Stomach (tissue), 8 donors: ENCODE measurements at regions not wholly inside any gene's neighbourhood (a gene's known extent, or its start where the extent isn't known, plus 50 kb on each side); places are given as distances from the start of the nearest gene placed in this dataset.

Experiments
- DNase-seq, 2 donors: peaks; one replicate each; pipeline versions ENCODE4 v3.0.0 to v3.0.0-alpha.2; 2013 to 2019
- H3K27ac ChIP-seq, 5 donors: fragments of 200-600 bp in 4 of 5; sonication (generic) in 4 of 5; one replicate each; pipeline ENCODE4 v1.5.1; 2013 to 2019; ENCODE audit warnings: mild to moderate bottlenecking in 1 of 5, moderate library complexity in 1 of 5
- H3K27me3 ChIP-seq, 3 donors: fragments of 200-600 bp; sonication (generic); one replicate each; pipeline ENCODE4 v1.5.1; 2017 to 2019; ENCODE audit warnings: mixed run types in 1 of 3
- H3K36me3 ChIP-seq, 4 donors: fragments of 200-600 bp; sonication (generic); 1 replicate in 3 of 4; 2 replicates in 1 of 4; pipeline ENCODE4 v1.5.1; 2016 to 2019
- H3K4me1 ChIP-seq, 4 donors: fragments of 200-600 bp; sonication (generic); one replicate each; pipeline ENCODE4 v1.5.1; 2016 to 2019
- H3K4me3 ChIP-seq, 4 donors: fragments of 200-600 bp; sonication (generic) in 3 of 4; one replicate each; pipeline ENCODE4 v1.5.1; 2016 to 2019; ENCODE audit warnings: mild to moderate bottlenecking in 1 of 4
- H3K9me3 ChIP-seq, 4 donors: fragments of 200-600 bp; sonication (generic); one replicate each; pipeline ENCODE4 v1.5.1; 2016 to 2019
- CTCF ChIP-seq, 7 experiments: fragments of 450-650 bp in 4 of 7; fragments of 200-600 bp in 3 of 7; sonication (generic) in 3 of 7; IDR thresholded peaks; one replicate each; pipeline ENCODE4 v1.5.1; 2016 to 2019; ENCODE audit warnings: antibody characterized with exemption in 7 of 7, control low read depth in 2 of 7, mild to moderate bottlenecking in 1 of 7
- EP300 ChIP-seq: sonication (generic); formaldehyde crosslinking; IDR thresholded peaks from one replicate; pipeline ENCODE4 v1.6.1; 2017; ENCODE audit warnings: antibody characterized with exemption
- POLR2A ChIP-seq, 4 donors: fragments of 450-650 bp; IDR thresholded peaks; one replicate each; pipeline ENCODE4 v1.6.1; 2016; ENCODE audit warnings: antibody characterized with exemption in 4 of 4, control low read depth in 2 of 4, mild to moderate bottlenecking in 1 of 4, moderate library complexity in 1 of 4
- POLR2AphosphoS5 ChIP-seq, 3 donors: sonication (generic); formaldehyde crosslinking; IDR thresholded peaks; one replicate each; pipeline ENCODE4 v1.6.1; 2016; ENCODE audit warnings: antibody characterized with exemption in 3 of 3
- WGBS, 5 donors: extraction: QIAGEN DNeasy Blood & Tissue Kit in 3 of 5; methylation state at CpG; one replicate each; pipeline versions ENCODE4 v1.1.5 to v1.1.7; 2013 to 2018; 5-methylcytosine and 5-hydroxymethylcytosine counted together
- intact Hi-C: fragments of 100-400 bp; cut with DNase I; formaldehyde crosslinking; loops from one replicate; pipeline ENCODE4 v1.15.1; 2023; ENCODE audit warnings: low total_unique reads
- donor health status: healthy with polysubstance abuse.
- donor health status: Bipolar disorder and iron deficiency.
- donor health status: healthy.

- WGBS, 5 donors, result 66 to 82% (median 72%) methylated on average over 3 of the region's 3 CpGs
- DNase-seq, result no peak
- TF ChIP-seq POLR2AphosphoS5 (IDR thresholded peaks at IDR 0.05) (no peak), EP300 (no peak), CTCF (IDR thresholded peaks at IDR 0.05) (no peak), POLR2A (IDR thresholded peaks at IDR 0.05) (no peak)
- Histone ChIP-seq H3K4me3 (no peak overlapping the region), H3K27ac (no peak overlapping the region), H3K4me1 (no peaks in the 10 kb centered on the region), H3K36me3 (no peaks in the 10 kb centered on the region), H3K27me3 (peaks cover 0 to 21% (median 0%) of the 10 kb centered on the region in 3 donors), H3K9me3 (no peaks in the 10 kb centered on the region)
- intact Hi-C loops, result no loop called here
Observed at GRCh38 chr1:30447701-30448100, 275.7 kb downstream of the MATN1 start.

DNA sequence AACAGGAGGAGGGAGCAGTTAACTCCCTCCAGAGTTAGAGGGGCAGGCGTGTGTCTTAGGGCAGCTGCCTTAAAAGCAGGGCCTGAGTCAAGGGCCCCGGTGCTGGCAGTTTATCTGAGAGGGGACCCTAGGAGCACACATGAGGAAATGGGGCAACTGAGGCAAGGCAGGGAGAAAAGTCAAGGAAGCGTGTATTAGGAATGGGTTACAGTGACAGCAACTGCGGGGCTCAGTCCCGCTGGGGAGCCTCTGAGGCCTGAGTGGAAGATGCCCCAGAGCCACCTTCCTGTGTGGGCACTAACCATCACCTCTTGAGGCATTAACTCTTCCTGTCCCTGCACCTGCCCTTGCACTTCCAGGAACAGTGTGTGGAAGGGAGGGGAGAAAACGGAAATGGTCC, 276.3 kb downstream of the MATN1 start:
- Histone ChIP-seq H3K9me3 (no peaks in the 10 kb centered on the region), H3K27ac (no peak overlapping the region), H3K36me3 (no peaks in the 10 kb centered on the region), H3K4me1 (no peaks in the 10 kb centered on the region), H3K27me3 (peaks cover 0 to 21% (median 0%) of the 10 kb centered on the region in 3 donors), H3K4me3 (no peak overlapping the region)
- intact Hi-C loops, result no loop called here
- TF ChIP-seq CTCF (IDR thresholded peaks at IDR 0.05) (no peak), POLR2A (IDR thresholded peaks at IDR 0.05) (no peak), POLR2AphosphoS5 (IDR thresholded peaks at IDR 0.05) (no peak), EP300 (no peak)
- no peak for DNase-seq
- WGBS, 5 donors, result 55 to 78% (median 60%) methylated on average over 6 of the region's 6 CpGs

- WGBS, 5 donors, result 44 to 53% (median 46%) methylated on average over 8 to 9 of the region's 9 CpGs
- H3K9me3 ChIP-seq, result no peaks in the 10 kb centered on the region
- intact Hi-C loops, result no loop called here
- peaks cover 0 to 21% (median 0%) of the 10 kb centered on the region in 3 donors for H3K27me3 ChIP-seq
- no peak overlapping the region for H3K4me3 ChIP-seq
- no peaks in the 10 kb centered on the region for H3K4me1 ChIP-seq
- H3K27ac ChIP-seq, result no peak overlapping the region
- H3K36me3 ChIP-seq, result no peaks in the 10 kb centered on the region
- TF ChIP-seq EP300, result no peak
- no peak for TF ChIP-seq POLR2A (IDR thresholded peaks at IDR 0.05)
- TF ChIP-seq CTCF (IDR thresholded peaks at IDR 0.05), result no peak
- no peak for TF ChIP-seq POLR2AphosphoS5 (IDR thresholded peaks at IDR 0.05)
- no peak for DNase-seq
Observed at GRCh38 chr1:30446508-30446907, 276.9 kb downstream of the MATN1 start.

DNA sequence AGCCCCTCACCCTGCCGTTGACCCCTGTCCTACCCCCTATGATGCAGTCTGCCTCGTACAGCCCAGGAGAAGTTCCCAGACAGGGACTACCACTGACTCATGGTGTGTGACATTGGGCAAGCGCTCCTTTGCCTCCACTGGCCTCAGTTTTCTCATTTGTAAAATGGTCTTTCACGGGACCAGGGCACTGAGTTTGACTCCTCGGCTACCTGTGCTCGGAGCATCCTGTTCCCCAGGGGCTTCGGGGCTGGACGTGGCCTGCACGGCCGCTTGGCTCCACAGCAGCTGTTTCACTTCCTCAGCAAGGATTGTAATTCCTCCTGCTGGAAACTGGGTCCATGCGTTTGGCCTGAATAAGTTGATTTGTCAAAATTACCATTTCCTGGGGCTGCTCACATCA, 277.3 kb downstream of the MATN1 start:
- no peak overlapping the region for H3K27ac ChIP-seq
- H3K4me3 ChIP-seq, result no peak overlapping the region
- 54 to 68% (median 64%) methylated on average over 10 to 11 of the region's 11 CpGs for WGBS, 5 donors
- intact Hi-C loops, result no loop called here
- no peaks in the 10 kb centered on the region for H3K9me3 ChIP-seq
- H3K27me3 ChIP-seq, result peaks cover 0 to 21% (median 0%) of the 10 kb centered on the region in 3 donors
- H3K4me1 ChIP-seq, result no peaks in the 10 kb centered on the region
- H3K36me3 ChIP-seq, result no peaks in the 10 kb centered on the region
- DNase-seq, result no peak
- TF ChIP-seq EP300, result no peak
- no peak for TF ChIP-seq POLR2A (IDR thresholded peaks at IDR 0.05)
- TF ChIP-seq POLR2AphosphoS5 (IDR thresholded peaks at IDR 0.05), result no peak
- TF ChIP-seq CTCF (IDR thresholded peaks at IDR 0.05), result no peak
